Neuronal stem cell (in vitro differentiated cells): ENCODE measurements at regions not wholly inside any gene's neighbourhood (a gene's known extent, or its start where the extent isn't known, plus 50 kb on each side); places are given as distances from the start of the nearest gene placed in this dataset.

Experiments used
- DNase-seq: peaks from one replicate; pipeline ENCODE4 v3.0.0-alpha.2; 2013; ENCODE audit warnings: low spot score
- H2AFZ ChIP-seq: one replicate; pipeline ENCODE4 v1.6.1; 2013; ENCODE audit warnings: mild to moderate bottlenecking, low read length, inconsistent platforms
- H2AK5ac ChIP-seq: 2 replicates; pipeline ENCODE4 v1.6.1; 2013; ENCODE audit warnings: low read depth, mild to moderate bottlenecking, inconsistent platforms, low read length, moderate library complexity, mixed read lengths
- H2BK120ac ChIP-seq: 2 replicates; pipeline ENCODE4 v1.6.1; 2013; ENCODE audit warnings: low read depth, mild to moderate bottlenecking, inconsistent platforms, low read length, moderate library complexity, mixed read lengths
- H2BK12ac ChIP-seq: one replicate; pipeline ENCODE4 v1.6.1; 2013; ENCODE audit warnings: low read length, inconsistent platforms
- H2BK15ac ChIP-seq: 2 replicates; pipeline ENCODE4 v1.6.1; 2013; ENCODE audit warnings: mild to moderate bottlenecking, low read length, inconsistent platforms, mixed read lengths
- H2BK5ac ChIP-seq: one replicate; pipeline ENCODE4 v1.6.1; 2013; ENCODE audit warnings: inconsistent platforms, mild to moderate bottlenecking, low read length, moderate library complexity
- H3K14ac ChIP-seq: one replicate; pipeline ENCODE4 v1.6.1; 2013; ENCODE audit warnings: low read length, inconsistent platforms
- H3K18ac ChIP-seq: 2 replicates; pipeline ENCODE4 v1.6.1; 2013; ENCODE audit warnings: low read length, inconsistent platforms
- H3K23ac ChIP-seq: 2 replicates; pipeline ENCODE4 v1.6.1; 2013; ENCODE audit warnings: low read depth, mild to moderate bottlenecking, mixed read lengths, low read length, inconsistent platforms; ENCODE audit not compliant: poor library complexity
- H3K27ac ChIP-seq: replicated peaks from 3 replicates; pipeline ENCODE4 v1.5.1; 2013; ENCODE audit warnings: low read length, inconsistent platforms
- H3K27me3 ChIP-seq, 3 experiments: 2 replicates each; pipeline ENCODE4 v1.6.1; 2013; ENCODE audit warnings: low read length in 3 of 3, mild to moderate bottlenecking in 2 of 3, inconsistent platforms in 1 of 3, low read depth in 1 of 3, mixed read lengths in 1 of 3, moderate library complexity in 1 of 3; ENCODE audit not compliant: control insufficient read depth in 3 of 3, insufficient read depth in 3 of 3
- H3K36me3 ChIP-seq, 2 donors: replicated peaks in 1 of 2; 2 replicates each; pipeline ENCODE4 v1.6.1; 2013; ENCODE audit warnings: low read length in 2 of 2; ENCODE audit not compliant: control insufficient read depth in 2 of 2, insufficient read depth in 2 of 2
- H3K4ac ChIP-seq: 2 replicates; pipeline ENCODE4 v1.6.1; 2013; ENCODE audit warnings: inconsistent platforms, mild to moderate bottlenecking, low read length, moderate library complexity
- H3K4me1 ChIP-seq, 2 donors: 1 replicate in 1 of 2; 2 replicates in 1 of 2; pipeline ENCODE4 v1.6.1; 2013; ENCODE audit warnings: low read length in 2 of 2, low read depth in 1 of 2; ENCODE audit not compliant: control insufficient read depth in 2 of 2, insufficient read depth in 1 of 2
- H3K4me2 ChIP-seq: one replicate; pipeline ENCODE4 v1.6.1; 2013; ENCODE audit warnings: mild to moderate bottlenecking, low read length, inconsistent platforms; ENCODE audit not compliant: insufficient read depth, poor library complexity, severe bottlenecking
- H3K4me3 ChIP-seq, 2 donors: 2 replicates each; pipeline ENCODE4 v1.5.1; 2013; ENCODE audit warnings: low read length in 2 of 2, mild to moderate bottlenecking in 2 of 2, inconsistent platforms in 1 of 2, moderate library complexity in 1 of 2
- H3K79me1 ChIP-seq: one replicate; pipeline ENCODE4 v1.6.1; 2013; ENCODE audit warnings: low read depth, mild to moderate bottlenecking, inconsistent platforms, low read length, moderate library complexity
- H3K9ac ChIP-seq: one replicate; pipeline ENCODE4 v1.6.1; 2013; ENCODE audit warnings: mild to moderate bottlenecking, low read depth, low read length, inconsistent platforms; ENCODE audit not compliant: poor library complexity
- H3K9me3 ChIP-seq, 2 donors: replicated peaks in 1 of 2; 2 replicates each; pipeline versions ENCODE3 to v1.6.1; 2013; ENCODE audit warnings: low read length in 2 of 2, mild to moderate bottlenecking in 2 of 2, inconsistent platforms in 1 of 2, low read depth in 1 of 2, mixed read lengths in 1 of 2, moderate library complexity in 1 of 2; ENCODE audit not compliant: control insufficient read depth in 2 of 2, insufficient read depth in 1 of 2
- H4K8ac ChIP-seq: one replicate; pipeline ENCODE4 v1.6.1; 2013; ENCODE audit warnings: low read depth, mild to moderate bottlenecking, inconsistent platforms, low read length, moderate library complexity
- H4K91ac ChIP-seq: one replicate; pipeline ENCODE4 v1.6.1; 2013; ENCODE audit warnings: low read length, low read depth, mild to moderate bottlenecking, inconsistent platforms; ENCODE audit not compliant: poor library complexity
- WGBS, 2 donors: extraction: QIAGEN DNeasy Blood & Tissue Kit; methylation state at CpG; one replicate each; pipeline ENCODE4 v1.1.7; 2013; ENCODE audit warnings: missing lambda C conversion rate in 2 of 2, mixed read lengths in 1 of 2; ENCODE audit not compliant: insufficient read length in 2 of 2, insufficient replicate concordance in 1 of 2; ENCODE audit errors: extremely low coverage in 2 of 2; 5-methylcytosine and 5-hydroxymethylcytosine counted together

DNA sequence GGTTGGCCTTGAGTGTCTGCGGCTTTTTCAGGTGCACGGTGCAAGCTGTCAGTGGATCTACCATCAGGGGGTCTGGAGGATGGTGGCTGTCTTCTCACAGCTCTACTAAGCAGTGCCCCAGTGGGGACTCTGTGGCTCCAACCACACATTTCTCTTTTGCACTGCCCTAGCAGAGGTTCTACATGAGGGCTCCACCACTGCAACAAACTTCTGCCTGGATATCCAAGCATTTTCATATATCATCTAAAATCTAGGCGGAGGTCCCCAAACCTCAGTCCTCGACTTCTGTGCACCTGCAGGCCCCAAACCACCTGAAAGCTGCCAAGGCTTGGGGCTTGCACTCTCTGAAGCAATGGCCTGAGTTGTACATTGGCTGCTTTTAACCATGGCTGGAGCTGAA lies 601.5 kb downstream of the MTRR start:
- Histone ChIP-seq H3K9ac (no peak overlapping the region), H3K14ac (no peak overlapping the region), H2BK120ac (no peak overlapping the region), H3K9me3 (peaks cover 0 to 9% of the 10 kb centered on the region in 2 donors), H3K27ac (no peak overlapping the region), H3K18ac (no peak overlapping the region), H4K91ac (no peak overlapping the region), H2AFZ (no peak overlapping the region), H3K4ac (no peak overlapping the region), H2BK15ac (no peak overlapping the region), H3K79me1 (no peaks in the 10 kb centered on the region), H3K27me3 (no peaks in the 10 kb centered on the region), H2BK5ac (no peak overlapping the region), H3K4me3 (no peak overlapping the region), H3K36me3 (no peaks in the 10 kb centered on the region), H2BK12ac (no peak overlapping the region), H4K8ac (no peak overlapping the region), H2AK5ac (no peak overlapping the region), H3K4me1 (no peaks in the 10 kb centered on the region), H3K23ac (no peak overlapping the region), H3K4me2 (no peak overlapping the region)
- WGBS, 2 donors, result no CpG with 5 or more reads among the region's 4 CpGs
- DNase-seq, result no peak

GRCh38 chr5:8471581-8471980 lies 602.6 kb downstream of the MTRR start:
- no peaks in the 10 kb centered on the region for H3K4me1 ChIP-seq
- no peak overlapping the region for H3K4me2 ChIP-seq
- H2BK15ac ChIP-seq, result no peak overlapping the region
- H4K91ac ChIP-seq, result no peak overlapping the region
- no peak overlapping the region for H2BK120ac ChIP-seq
- no peak overlapping the region for H3K23ac ChIP-seq
- no peak overlapping the region for H2AFZ ChIP-seq
- peaks cover 0 to 9% of the 10 kb centered on the region in 2 donors for H3K9me3 ChIP-seq
- no peak overlapping the region for H2AK5ac ChIP-seq
- no peak overlapping the region for H3K9ac ChIP-seq
- WGBS, 2 donors, result no CpG with 5 or more reads among the region's 4 CpGs
- no peak overlapping the region for H2BK12ac ChIP-seq
- no peak overlapping the region for H3K14ac ChIP-seq
- no peak overlapping the region for H3K27ac ChIP-seq
- no peak overlapping the region for H3K18ac ChIP-seq
- no peaks in the 10 kb centered on the region for H3K27me3 ChIP-seq
- no peak for DNase-seq
- no peak overlapping the region for H2BK5ac ChIP-seq
- H4K8ac ChIP-seq, result no peak overlapping the region
- H3K79me1 ChIP-seq, result no peaks in the 10 kb centered on the region
- no peaks in the 10 kb centered on the region for H3K36me3 ChIP-seq
- H3K4ac ChIP-seq, result no peak overlapping the region
- H3K4me3 ChIP-seq, result no peak overlapping the region

DNA sequence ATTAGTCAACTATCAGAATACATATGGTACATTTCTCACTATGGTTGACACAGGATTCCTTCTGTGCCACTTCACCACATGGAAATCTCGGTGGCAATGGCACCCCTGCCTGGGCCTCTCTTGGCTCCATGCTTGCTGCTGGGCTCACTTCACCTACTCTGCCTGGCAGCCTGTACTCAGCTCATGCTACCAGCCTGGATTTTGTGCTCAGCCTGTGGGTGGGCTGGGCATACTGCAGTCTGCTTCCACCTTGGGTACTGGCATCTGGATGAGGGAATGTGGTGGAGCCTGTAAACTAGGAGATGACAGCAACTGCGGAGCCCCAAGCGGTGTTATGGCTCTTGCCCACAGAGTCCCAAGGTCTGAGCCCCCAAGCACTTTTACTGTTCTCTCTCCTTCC lies 604.1 kb downstream of the MTRR start:
- Histone ChIP-seq H2AFZ (no peak overlapping the region), H3K36me3 (no peaks in the 10 kb centered on the region), H3K4me2 (no peak overlapping the region), H2BK5ac (no peak overlapping the region), H4K8ac (no peak overlapping the region), H3K9ac (no peak overlapping the region), H3K4me3 (no peak overlapping the region), H2BK12ac (no peak overlapping the region), H2AK5ac (no peak overlapping the region), H3K27ac (no peak overlapping the region), H3K9me3 (peaks cover 0 to 9% of the 10 kb centered on the region in 2 donors), H3K4ac (no peak overlapping the region), H2BK120ac (no peak overlapping the region), H2BK15ac (no peak overlapping the region), H4K91ac (no peak overlapping the region), H3K4me1 (no peaks in the 10 kb centered on the region), H3K18ac (peak overlapping the region; percentile 53), H3K27me3 (no peaks in the 10 kb centered on the region), H3K14ac (no peak overlapping the region), H3K79me1 (no peaks in the 10 kb centered on the region), H3K23ac (no peak overlapping the region)
- DNase-seq, result no peak
- no CpG with 5 or more reads among the region's 3 CpGs for WGBS, 2 donors

DNA sequence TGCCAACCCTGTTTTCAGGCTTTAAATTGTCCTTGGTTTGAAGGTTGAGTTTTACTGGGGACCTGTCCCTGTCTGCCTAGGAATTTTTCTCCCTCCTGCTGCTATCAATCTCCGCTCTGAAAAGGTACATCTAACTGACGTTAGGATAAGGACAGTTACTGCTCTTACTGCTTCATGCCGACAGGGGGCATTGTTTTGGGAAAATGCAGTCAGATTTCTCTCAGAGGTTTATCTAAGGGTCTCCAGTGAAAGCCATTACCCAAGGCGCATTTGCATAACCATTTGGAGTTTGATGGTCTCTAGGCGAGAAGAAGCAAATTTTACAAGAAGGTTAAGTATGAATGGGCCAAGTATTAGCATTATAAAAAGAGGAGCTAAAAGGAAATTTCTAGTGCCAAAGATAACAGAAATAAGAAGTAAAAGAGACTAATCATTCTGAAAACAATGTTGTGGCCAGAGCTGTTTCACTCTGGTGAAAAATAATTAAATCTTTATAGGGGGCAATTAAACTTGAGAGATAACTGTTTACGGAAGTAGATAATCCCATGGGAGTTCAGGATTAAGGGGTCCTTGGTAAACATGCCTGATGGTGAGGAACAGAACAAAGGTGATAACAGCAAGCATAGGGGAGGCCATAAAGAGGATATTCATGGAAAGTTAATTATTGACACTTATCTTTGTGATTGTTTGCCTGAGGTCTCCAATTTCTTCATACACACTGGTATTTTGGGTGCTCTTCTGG lies 605.0 kb downstream of the MTRR start:
- H2AK5ac ChIP-seq, result no peak overlapping the region
- no peak overlapping the region for H2BK15ac ChIP-seq
- no peak overlapping the region for H3K14ac ChIP-seq
- H2BK5ac ChIP-seq, result no peak overlapping the region
- H2BK12ac ChIP-seq, result no peak overlapping the region
- no peaks in the 10 kb centered on the region for H3K4me1 ChIP-seq
- no peak overlapping the region for H3K18ac ChIP-seq
- no peak overlapping the region for H3K4me3 ChIP-seq
- no peak overlapping the region for H4K91ac ChIP-seq
- no peak overlapping the region for H3K9ac ChIP-seq
- H2AFZ ChIP-seq, result no peak overlapping the region
- no peak overlapping the region for H3K4me2 ChIP-seq
- no peaks in the 10 kb centered on the region for H3K36me3 ChIP-seq
- no peak overlapping the region for H2BK120ac ChIP-seq
- H3K27ac ChIP-seq, result no peak overlapping the region
- peaks cover 0 to 9% of the 10 kb centered on the region in 2 donors for H3K9me3 ChIP-seq
- WGBS, 2 donors, result no CpG with 5 or more reads among the region's 6 CpGs
- H3K4ac ChIP-seq, result no peak overlapping the region
- H4K8ac ChIP-seq, result no peak overlapping the region
- no peak for DNase-seq
- no peaks in the 10 kb centered on the region for H3K27me3 ChIP-seq
- no peak overlapping the region for H3K23ac ChIP-seq
- no peaks in the 10 kb centered on the region for H3K79me1 ChIP-seq
